Thoracic aorta (tissue), 2 donors: ENCODE measurements at regions not wholly inside any gene's neighbourhood (a gene's known extent, or its start where the extent isn't known, plus 50 kb on each side); places are given as distances from the start of the nearest gene placed in this dataset.

ENCODE experiments used
- ATAC-seq: fragments of 150-250 bp; one replicate; pipeline ENCODE4 v1.8.0; 2017; ENCODE audit warnings: low read depth; ENCODE audit not compliant: insufficient number of reproducible peaks, low FRiP score
- DNase-seq: peaks from one replicate; pipeline ENCODE4 v3.0.0-alpha.2; 2020; ENCODE audit warnings: low spot score
- H3K27ac ChIP-seq, 2 donors: fragments of 200-600 bp; sonication (generic); 1 replicate in 1 of 2; 2 replicates in 1 of 2; pipeline ENCODE4 v1.5.1; 2016; ENCODE audit warnings: mild to moderate bottlenecking in 2 of 2, moderate library complexity in 2 of 2
- H3K27me3 ChIP-seq: fragments of 200-600 bp; sonication (generic); replicated peaks from 2 replicates; pipeline ENCODE4 v1.6.0; 2016; ENCODE audit warnings: mild to moderate bottlenecking; ENCODE audit not compliant: insufficient read depth
- H3K36me3 ChIP-seq: fragments of 200-600 bp; sonication (generic); one replicate; pipeline ENCODE4 v1.5.1; 2016
- H3K4me1 ChIP-seq, 2 donors: fragments of 200-600 bp; sonication (generic); 1 replicate in 1 of 2; 2 replicates in 1 of 2; pipeline versions ENCODE4 v1.5.1 to v1.6.0; 2016; ENCODE audit warnings: low read depth in 2 of 2, mild to moderate bottlenecking in 1 of 2; ENCODE audit not compliant: control insufficient read depth in 1 of 2
- H3K4me3 ChIP-seq: fragments of 200-600 bp; sonication (generic); 2 replicates; pipeline ENCODE4 v1.5.1; 2016; ENCODE audit warnings: mild to moderate bottlenecking
- H3K9me3 ChIP-seq: fragments of 200-600 bp; sonication (generic); 2 replicates; pipeline ENCODE4 v1.5.1; 2016
- CTCF ChIP-seq: fragments of 200-600 bp; sonication (generic); IDR thresholded peaks from one replicate; pipeline ENCODE4 v1.5.1; 2019; ENCODE audit warnings: antibody characterized with exemption

- DNase-seq (no peak), ATAC-seq (no peak)
- Histone ChIP-seq H3K4me1 (no peaks in the 10 kb centered on the region), H3K36me3 (no peaks in the 10 kb centered on the region), H3K27ac (no peak overlapping the region), H3K9me3 (peaks cover 6% of the 10 kb centered on the region), H3K4me3 (no peak overlapping the region), H3K27me3 (no peaks in the 10 kb centered on the region)
- TF ChIP-seq CTCF, result no peak
Observed at GRCh38 chr19:30754162-30754561, 382.0 kb downstream of the ZNF536 start.

- Histone ChIP-seq H3K4me1 (no peaks in the 10 kb centered on the region), H3K27ac (no peak overlapping the region), H3K9me3 (peaks cover 6% of the 10 kb centered on the region), H3K27me3 (no peaks in the 10 kb centered on the region), H3K36me3 (no peaks in the 10 kb centered on the region), H3K4me3 (no peak overlapping the region)
- ATAC-seq (no peak), DNase-seq (no peak)
- TF ChIP-seq CTCF, result no peak
Observed at GRCh38 chr19:30752876-30753275, 380.7 kb downstream of the ZNF536 start.

GRCh38 chr19:30752201-30752600, 380.0 kb downstream of the ZNF536 start:
- no peaks in the 10 kb centered on the region for H3K27me3 ChIP-seq
- no peak for TF ChIP-seq CTCF
- peaks cover 6% of the 10 kb centered on the region for H3K9me3 ChIP-seq
- no peaks in the 10 kb centered on the region for H3K4me1 ChIP-seq
- no peaks in the 10 kb centered on the region for H3K36me3 ChIP-seq
- no peak overlapping the region for H3K4me3 ChIP-seq
- DNase-seq, result no peak
- no peak overlapping the region for H3K27ac ChIP-seq
- ATAC-seq, result no peak

GRCh38 chr19:30745476-30745985, 373.3 kb downstream of the ZNF536 start:
- peaks cover 6% of the 10 kb centered on the region for H3K9me3 ChIP-seq
- no peaks in the 10 kb centered on the region for H3K27me3 ChIP-seq
- H3K4me1 ChIP-seq, result no peaks in the 10 kb centered on the region
- no peaks in the 10 kb centered on the region for H3K36me3 ChIP-seq
- no peak for ATAC-seq
- no peak overlapping the region for H3K27ac ChIP-seq
- TF ChIP-seq CTCF, result no peak
- DNase-seq, result no peak
- no peak overlapping the region for H3K4me3 ChIP-seq

- Histone ChIP-seq H3K4me1 (no peaks in the 10 kb centered on the region), H3K4me3 (no peak overlapping the region), H3K9me3 (peaks cover 2% of the 10 kb centered on the region), H3K27ac (no peak overlapping the region), H3K36me3 (no peaks in the 10 kb centered on the region), H3K27me3 (no peaks in the 10 kb centered on the region)
- no peak for TF ChIP-seq CTCF
- no peak for DNase-seq
- ATAC-seq, result no peak
Observed at GRCh38 chr19:30744741-30745475, 372.7 kb downstream of the ZNF536 start.
